ENCODE measurements at regions not wholly inside any gene's neighbourhood (a gene's known extent, or its start where the extent isn't known, plus 50 kb on each side); places are given as distances from the start of the nearest gene placed in this dataset.
"Not testable (repeated sequence)": the region's sequence is repeated elsewhere in the genome, so short reads cannot be mapped to it uniquely, and the experiment has no call there.

DNA sequence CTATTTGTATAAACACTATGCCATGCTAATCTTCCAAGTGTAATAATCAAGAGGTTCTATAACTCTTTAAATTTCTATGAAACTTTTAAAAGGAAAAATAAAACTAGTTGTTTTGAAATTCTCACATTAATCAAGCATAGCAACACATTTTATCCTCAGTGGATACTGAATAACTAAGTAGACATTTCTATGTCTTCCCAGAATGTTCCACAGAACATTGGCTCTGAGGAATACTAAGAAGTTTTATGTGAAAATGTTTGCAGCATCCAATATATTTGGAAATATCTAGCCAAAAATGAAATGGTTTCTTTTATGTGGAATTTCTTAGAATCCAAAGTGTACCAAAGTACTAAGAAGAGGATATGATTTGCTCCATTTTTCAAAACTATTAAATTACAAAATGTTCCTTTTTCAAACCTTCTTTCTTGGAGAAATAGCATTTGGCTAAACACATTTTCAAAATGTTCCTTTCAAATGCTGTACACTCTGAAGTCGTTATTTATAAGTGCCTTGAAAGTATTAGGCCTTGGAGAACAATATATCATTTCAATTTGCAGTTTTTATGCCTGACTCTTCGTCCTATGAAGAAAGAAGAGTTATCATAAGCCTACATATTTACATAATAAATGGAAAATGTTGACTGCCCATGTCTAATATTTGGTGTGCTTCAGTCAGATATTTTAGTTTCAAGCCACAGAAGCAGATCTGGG is 175.6 kb upstream of the COX7C start:
- DNase-seq: no peak

DNA sequence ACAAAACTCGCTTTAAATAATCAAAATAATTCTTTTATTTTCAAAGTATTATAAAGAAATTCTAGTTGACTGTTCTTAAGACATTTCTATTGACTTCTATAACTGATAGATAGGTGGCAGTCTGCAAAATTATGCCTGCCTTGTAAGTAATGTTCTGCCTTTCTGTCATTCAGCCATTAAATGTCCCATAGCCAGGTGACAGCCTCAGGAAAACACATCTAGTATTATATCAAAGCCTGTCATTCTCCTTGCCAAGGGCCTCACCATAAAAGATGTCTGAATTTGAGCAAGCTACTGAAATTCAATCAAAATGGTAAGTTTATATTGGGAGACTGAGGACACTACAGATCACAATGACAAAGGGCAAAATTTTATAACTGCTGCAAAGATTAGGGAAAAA is 170.4 kb upstream of the COX7C start:
- DNase-seq: no peak

DNA sequence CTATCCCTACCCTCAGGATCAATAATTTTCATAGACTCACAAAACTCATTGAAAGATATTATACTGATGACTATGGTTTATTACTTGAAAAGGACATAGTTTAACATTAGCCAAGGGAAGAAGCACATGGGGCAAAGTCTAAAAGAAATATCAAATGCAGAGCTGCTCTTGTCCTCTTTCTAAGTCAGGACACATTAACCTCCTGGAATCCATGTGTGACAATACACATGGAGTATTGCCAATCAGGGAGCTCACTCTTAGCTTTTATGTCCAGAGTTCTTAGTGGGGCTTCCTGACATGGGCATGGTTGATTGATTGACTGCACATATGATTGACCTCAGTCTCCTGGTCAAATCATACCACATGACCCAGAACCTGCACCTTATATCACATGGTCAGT is 165.5 kb upstream of the COX7C start:
- no peak for DNase-seq

DNA sequence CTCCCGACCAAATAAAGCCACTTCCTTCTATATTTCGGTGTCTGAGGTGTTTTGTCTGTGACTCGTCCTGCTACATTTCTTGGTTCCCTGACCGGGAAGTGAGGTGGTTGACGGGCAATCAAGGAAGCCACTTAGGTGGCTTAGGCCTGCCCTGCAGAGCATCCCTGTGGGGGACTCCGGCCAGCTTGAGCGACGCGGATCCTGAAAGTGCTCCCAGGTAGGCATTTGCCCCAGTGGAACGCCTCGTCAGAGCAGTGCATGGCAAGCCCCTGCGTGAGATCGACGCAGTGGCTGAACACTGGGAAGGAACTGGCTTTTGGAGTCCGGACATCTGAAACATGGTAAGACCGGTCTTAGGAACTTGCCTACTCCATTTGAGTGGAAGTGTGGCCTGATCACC is 157.2 kb upstream of the COX7C start:
- DNase-seq: no peak

DNA sequence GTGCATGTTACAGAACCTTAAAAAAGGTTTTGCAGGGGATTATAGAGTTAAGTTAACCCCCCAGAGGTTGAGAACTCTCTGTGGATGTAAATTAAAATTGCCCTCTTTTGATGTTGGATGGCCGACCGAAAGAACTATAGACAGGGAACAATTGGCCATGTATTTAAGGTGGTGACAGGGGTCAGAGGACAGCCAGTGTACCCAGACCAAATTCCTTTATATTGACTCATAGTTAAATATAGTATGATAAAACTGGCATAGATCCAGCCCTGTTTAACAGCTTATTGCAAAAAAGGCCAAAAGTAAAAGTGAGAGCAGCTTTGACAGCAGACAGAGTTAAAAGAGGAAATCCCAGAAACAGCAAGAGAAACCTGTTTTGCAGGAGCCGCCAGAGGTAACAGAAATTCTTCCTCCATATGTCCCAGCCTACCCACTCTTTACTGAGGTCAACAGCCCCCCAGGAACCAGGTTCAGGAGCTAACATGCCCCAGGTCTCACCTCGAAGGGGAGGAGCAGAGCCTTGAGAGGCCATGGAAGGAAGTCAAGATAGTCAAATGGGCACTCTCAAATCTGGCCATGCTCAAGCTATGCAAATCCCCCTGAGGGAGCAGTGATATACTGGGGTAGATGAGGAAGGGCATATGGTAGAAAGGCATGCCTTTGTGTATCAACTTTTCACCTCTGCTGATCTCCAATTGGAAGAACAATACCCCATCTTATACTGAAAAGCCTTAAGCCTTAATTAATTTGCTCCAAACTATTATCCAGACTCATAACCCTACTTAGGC is 156.4 kb upstream of the COX7C start:
- DNase-seq: no peak

DNA sequence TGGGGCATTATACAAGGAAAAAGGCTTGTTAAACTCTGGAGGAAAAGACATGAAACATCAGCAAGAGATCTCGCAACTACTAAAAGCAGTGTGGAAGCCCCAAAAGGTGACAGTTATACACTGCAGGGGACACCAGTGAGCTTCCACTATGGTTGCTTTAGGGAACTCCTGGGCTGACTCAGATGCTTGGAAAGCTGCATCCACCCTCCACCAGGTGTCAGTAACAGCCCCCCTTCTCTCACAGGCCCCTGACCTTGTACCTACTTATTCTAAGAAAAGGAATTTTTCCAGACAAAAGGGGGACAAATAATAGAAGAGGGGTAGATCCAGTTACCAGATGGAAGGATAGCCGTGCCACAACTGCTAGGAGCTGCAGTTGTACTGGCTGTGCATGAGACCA is 154.4 kb upstream of the COX7C start:
- DNase-seq: no peak

DNA sequence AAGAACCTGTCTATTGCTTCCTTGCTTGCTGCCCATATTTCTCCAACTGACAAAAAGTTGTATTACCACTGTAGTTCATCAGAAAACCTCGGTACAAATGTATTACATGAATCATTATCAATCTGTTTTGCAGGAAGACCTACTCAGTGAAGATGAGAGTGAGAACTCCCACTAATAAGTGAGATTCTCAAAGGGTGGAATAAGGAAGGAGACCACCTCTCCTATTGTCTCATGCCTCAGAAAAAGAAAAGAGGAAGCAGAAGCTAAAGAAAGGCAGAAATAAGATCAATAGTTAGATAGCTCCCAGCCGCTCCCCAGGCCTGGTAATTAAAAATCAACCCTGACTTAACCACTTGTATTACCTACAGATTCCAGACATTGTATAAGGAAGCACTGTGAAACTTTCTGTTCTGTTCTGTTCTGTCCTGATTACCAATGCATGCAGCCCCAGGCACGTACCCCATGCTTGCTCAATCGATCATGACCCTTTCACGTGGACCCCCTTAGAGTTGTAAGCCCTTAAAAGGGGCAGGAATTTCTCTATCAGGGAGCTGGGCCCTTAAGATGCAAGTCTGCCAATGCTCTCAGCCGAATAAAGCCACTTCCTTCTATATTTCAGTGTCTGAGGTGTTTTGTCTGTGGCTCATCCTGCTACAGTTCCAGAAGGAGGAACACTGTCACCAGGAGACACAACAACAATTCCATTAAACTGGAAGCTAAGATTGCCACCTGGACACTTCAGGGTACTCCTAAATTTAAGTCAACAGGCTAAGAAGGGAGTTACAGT is 152.5 kb upstream of the COX7C start:
- no peak for DNase-seq

DNA sequence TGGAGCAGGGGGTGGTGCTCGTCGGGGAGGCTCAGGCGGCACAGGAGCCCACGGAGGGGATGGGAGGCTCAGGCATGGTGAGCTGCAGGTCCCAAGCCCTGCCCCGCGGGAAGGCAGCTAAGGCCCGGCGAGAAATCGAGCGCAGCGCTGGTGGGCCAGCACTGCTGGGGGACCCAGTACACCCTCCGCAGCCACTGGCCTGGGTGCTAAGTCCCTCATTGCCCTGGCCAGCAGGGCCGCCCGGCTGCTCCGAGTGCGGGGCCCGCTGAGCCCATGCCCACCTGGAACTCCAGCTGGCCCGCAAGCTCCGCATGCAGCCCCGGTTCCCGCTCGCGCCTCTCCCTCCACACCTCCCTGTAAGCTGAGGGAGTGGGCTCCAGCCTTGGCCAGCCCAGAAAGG is 151.0 kb upstream of the COX7C start:
- DNase-seq: not testable (repeated sequence)

DNA sequence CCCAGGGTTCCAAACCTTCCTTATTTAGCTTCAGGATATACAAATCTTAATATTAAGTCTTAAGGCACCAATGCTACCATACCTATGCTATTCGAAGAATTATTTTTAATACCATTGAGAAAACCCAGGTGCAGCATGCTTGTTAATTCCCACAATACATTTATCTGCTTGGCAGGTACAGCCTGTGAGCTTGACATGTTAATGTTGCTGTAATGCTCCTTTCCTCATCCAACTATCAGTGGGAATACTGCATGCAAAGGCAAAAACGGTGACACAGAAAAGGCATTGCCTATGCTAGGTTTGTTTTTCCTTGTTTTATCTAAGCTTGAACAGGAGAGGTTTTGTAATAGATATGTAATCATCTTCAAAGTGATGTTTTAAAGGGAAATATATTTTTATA is 135.7 kb upstream of the COX7C start:
- DNase-seq: no peak

DNA sequence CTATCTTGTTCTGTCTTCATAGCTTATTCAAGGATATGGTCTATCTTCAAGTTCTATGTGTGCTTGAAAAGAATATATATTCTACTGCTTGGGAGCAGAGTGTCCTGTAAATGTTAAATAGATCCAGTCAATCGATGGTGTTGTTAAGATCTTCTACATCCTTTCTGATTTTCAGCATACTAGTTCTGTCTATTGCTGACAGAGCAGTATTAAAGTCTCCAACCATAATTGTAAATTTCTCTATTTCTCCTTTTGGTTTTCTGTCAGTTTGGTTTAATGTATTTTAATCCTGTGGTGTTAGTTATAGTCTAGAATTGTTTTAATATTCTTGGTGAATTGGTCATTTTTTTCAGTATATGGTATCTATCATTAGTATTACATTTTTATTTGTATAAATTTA is 124.0 kb upstream of the COX7C start:
- no peak for DNase-seq

DNA sequence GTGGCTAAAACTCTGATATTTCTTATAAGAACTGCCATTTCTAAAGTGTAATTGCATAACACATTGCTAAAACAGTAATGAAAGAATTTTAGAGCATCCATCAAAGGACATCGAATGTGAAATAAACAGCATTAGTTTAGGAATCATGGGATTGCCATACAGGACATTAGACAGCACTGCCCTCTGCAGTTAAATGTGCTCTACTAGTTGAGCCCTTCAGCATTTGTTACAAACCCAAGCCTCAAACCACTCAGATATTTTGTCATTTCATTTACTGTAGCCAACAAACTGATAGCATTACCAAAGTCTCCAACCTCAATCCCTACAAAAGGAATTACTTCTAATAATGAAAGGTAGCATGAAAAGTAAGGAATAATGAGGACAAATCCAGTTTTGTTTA is 116.8 kb upstream of the COX7C start:
- no peak for DNase-seq

DNA sequence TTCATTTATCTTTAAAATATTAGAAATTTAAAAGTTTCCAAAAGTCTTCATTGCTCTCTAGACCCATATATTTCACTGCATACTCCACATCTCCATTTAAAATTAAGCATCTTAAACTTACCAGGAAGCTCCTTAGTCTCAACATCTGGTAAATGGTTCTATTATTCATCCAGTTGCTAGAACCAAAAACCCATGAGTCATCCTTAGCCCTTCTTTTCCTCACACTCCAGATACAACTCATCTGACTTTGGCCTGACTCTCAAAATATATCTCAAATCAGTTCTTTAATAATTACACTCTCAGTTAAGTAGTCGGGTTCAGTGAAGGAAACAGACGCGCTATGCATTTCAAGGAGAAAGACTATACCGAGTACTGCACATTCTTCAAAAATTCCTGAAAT is 110.2 kb upstream of the COX7C start:
- no peak for DNase-seq

DNA sequence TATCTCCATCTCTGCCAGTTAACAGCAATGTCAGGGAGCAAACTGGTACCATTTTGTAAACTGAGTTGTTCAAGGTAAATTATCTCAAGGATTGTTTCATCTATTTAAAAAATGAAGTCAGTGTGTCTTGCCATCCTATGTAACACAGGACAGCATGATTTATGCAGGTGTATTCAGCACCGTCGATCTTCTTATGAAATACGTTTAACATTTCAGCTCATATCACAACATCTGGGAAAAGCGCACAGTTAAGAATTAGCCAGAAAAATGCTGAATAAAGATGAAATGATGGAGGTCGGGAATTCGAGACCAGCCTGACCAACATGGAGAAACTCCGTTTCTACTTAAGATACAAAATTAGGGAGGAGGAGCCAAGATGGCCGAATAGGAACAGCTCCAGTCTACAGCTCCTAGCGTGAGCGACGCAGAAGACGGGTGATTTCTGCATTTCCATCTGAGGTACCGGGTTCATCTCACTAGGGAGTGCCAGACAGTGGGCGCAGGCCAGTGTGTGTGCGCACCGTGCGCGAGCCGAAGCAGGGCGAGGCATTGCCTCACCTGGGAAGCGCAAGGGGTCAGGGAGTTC is 107.3 kb upstream of the COX7C start:
- not testable (repeated sequence) for DNase-seq

DNA sequence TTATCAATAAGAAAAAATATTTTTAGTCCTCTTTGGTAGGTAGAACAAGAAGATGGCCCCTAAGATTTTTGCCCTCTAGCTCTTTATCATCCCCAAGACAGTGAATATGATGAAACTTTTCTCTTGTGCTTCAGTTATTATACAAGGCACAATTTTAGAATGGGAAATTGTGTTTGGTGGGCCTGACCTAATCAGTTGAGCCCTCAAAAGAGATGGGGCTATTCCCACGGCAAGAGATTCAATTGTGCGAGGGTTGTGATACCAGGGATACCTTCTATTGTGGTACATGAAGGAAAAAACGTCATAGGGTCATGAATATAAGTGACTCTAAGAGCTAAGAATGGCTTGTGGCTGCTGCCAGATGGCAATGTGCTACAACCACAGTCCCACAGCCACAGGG is 94.0 kb upstream of the COX7C start:
- DNase-seq: no peak

DNA sequence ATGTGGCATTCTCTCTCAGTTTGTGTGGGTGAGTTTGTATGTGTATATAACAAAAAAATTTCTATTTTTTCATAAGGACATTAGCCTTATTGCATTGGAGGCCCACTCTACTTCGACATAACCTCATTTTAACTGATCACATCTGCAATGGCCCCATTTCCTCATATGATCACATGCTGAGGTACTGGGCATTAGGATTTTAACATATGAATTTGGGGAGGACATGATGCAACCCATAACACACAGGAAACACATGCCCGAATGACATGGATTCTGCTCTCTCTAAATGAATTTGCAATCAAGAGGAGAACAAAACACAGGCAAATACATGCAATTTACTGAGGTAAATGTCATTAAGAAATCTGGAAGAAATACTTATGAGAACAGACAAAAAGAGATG is 92.1 kb upstream of the COX7C start:
- DNase-seq: no peak

DNA sequence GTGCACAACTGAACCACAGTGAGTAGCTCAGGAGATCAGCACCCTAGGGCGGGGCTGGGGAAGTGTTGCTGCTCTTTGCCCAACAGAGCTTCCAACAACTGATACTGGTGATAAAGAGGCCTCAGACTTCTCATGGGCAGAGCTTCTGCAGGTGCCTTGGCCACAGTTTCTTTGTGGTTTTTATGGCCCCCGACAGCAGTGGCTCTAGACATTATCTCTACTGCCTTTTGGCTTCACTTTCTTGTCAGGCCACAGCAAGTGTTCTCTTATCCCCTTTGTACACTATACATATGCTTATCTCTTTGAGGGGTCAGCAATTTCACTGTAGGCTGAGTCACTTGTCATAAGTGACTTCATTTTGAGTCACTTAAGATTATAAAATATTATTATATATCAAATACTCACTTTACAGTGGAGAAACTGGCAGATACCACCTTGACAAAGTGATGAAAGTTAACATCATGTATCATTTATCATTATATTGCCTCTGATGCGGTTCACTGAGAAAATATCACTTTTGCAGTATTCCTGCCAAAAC is 90.9 kb upstream of the COX7C start:
- DNase-seq: no peak

DNA sequence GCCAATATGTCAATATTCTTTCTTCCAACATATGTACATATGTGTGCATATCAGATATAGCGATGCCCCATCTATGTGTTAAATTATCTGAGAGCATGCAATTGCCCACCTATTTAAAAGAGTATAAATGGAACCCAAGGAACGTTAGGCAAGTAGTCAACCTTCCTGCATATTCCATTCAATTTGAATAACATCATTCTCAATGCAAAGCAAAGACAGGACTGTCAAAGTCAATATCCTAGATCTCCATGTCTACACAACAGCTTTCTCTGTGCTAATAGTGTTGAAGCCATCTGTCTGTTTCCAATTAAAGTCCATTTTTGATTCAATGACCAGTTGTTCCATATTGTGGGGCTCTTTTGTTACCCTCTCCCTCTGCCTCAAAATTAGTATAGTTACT is 85.3 kb upstream of the COX7C start:
- DNase-seq: no peak

DNA sequence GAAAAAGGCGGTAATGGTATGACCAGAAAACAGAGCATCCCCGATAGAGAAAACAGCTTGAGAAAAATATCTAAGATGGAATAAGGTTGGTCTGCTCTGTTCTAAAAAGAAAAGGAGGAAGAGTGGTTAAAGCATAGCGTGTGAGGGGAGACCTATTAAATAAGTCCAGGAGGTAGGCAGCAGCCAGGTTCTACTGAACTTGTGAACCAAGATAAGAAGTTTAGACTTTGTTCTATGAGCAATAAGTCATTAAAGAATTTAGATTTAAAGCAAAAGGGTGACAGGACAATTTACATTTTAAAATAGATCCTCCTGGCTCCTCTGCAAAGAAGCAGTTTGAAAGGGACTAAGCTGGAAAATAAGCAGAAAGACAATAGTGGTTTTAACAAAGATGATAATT is 81.3 kb upstream of the COX7C start:
- no peak for DNase-seq

DNA sequence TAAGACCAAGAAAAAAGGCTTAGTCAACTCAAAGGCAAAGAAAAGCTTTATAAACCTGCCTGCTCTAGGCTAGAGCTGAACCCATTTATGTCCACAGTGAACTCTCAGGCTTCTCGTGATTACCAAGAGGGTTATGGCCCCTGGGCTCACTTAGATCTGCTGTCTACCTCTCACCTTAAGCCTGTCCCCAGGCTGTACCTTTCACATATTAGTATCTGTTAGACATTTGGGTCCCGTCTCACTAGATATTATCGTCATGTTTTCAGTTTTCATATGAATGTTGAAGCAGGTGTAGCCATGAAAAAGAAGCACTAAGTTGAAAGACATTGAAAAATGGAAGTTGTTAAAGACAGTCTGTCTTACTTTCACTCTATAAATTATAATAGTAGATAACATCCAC is 75.2 kb upstream of the COX7C start:
- no peak for DNase-seq

DNA sequence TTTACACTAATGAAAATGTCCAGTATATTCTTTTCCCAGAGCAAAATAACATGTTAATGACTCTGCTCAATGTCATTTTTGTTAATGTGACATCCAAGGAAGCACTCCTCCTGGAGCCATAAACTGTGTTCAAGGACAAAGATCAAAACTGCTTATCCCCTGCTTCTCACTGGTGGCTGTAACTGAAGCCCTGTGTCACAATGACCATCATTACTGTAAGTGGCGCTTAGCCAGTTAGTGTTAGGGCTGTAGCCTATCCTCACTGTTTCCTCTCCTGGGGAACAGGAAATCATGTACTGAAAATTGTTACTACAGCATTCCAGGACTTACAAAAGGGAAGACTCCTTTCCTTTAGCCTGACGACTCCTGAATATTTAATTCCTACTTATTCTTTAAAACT is 71.7 kb upstream of the COX7C start:
- DNase-seq: no peak

DNA sequence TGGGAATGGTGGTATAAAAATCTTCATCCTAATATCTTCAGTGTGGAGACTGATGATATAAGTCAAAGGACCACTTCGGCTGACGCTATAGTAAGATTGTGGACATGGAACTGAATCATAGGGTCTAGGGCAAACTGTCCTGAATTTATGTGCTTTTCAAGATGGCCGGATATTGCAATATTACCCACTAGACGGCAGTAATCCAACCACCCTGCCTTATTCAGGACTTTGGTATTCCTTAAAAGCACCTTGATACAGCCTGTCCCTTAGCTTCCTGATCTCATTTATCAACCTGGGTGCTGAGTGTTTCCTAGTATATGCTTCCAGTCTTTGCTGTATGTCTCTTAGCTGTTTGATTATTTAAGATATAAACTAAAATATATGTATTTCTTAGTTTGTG is 71.2 kb upstream of the COX7C start:
- no peak for DNase-seq

DNA sequence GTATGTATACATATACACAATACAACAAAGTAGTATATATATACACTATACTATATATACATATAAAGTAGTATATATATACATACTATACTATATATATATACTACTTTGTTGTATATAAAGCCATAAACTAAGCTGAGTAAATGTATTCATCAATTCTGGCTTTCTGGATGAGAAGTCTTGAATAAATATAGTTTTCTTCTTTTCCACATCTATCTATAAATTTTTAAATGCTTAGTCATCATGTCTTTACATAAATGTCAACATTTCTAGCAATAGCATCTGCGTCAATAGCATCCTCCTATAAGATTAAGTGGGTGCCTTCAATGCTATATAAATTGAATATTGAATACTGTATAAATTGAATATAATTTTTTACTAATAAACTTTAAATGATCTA is 63.1 kb upstream of the COX7C start:
- DNase-seq: no peak

DNA sequence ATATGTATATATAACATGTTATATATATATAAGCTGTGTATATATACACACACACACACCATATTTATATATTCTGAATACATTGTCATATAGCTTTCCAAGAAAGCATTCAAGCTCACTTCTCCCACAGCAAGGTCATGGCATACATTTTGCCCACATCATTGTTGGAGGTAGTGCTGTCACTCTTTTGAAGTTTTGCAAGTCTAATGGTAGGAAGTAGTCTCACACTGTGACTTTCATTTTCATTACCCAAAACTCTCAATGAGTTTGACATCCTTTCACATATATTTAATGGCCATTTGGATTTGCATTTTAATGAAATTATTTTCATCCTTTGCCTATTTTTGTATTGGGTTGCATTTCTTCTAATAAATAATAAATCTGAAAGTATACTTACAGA is 59.8 kb upstream of the COX7C start:
- DNase-seq: no peak

Measured in Kasumi-1 (cell line).